ENCODE measurements at regions not wholly inside any gene's neighbourhood (a gene's known extent, or its start where the extent isn't known, plus 50 kb on each side); places are given as distances from the start of the nearest gene placed in this dataset.
"Not testable (repeated sequence)": the region's sequence is repeated elsewhere in the genome, so short reads cannot be mapped to it uniquely, and the experiment has no call there.

GRCh38 chr2:83104202-83104601, 1354.9 kb downstream of the SUCLG1 start:
- DNase-seq (ENCODE audit: low spot score): no peak
- TF ChIP-seq CTCF (IDR thresholded peaks at IDR 0.05; ENCODE audit: extremely low read depth, insufficient read depth, missing control alignments): no peak
- in situ Hi-C loops (cut with MboI; ENCODE audit: low pct_unique_long_range_greater_than_20kb, low sequenced_read_pairs, unreplicated experiment): no loop called here

- TF ChIP-seq CTCF (IDR thresholded peaks at IDR 0.05; ENCODE audit: extremely low read depth, insufficient read depth, missing control alignments): no peak
- in situ Hi-C loops (cut with MboI; ENCODE audit: low pct_unique_long_range_greater_than_20kb, low sequenced_read_pairs, unreplicated experiment): no loop called here
- DNase-seq (ENCODE audit: low spot score): no peak
Measured at GRCh38 chr2:83103613-83104012, 1355.5 kb downstream of the SUCLG1 start.

- in situ Hi-C loops (cut with MboI; ENCODE audit: low pct_unique_long_range_greater_than_20kb, low sequenced_read_pairs, unreplicated experiment); DNase-seq (ENCODE audit: low spot score): not testable (repeated sequence)
Measured at GRCh38 chr2:83089051-83089450, 1370.0 kb downstream of the SUCLG1 start.

- no peak for DNase-seq (ENCODE audit: low spot score)
- TF ChIP-seq CTCF (IDR thresholded peaks at IDR 0.05; ENCODE audit: extremely low read depth, insufficient read depth, missing control alignments): no peak
- in situ Hi-C loops (cut with MboI; ENCODE audit: low pct_unique_long_range_greater_than_20kb, low sequenced_read_pairs, unreplicated experiment): no loop called here
Measured at GRCh38 chr2:83085869-83086268, 1373.2 kb downstream of the SUCLG1 start.

GRCh38 chr2:83081826-83082690, 1377.0 kb downstream of the SUCLG1 start:
- no peak for DNase-seq (ENCODE audit: low spot score)
- TF ChIP-seq CTCF (IDR thresholded peaks at IDR 0.05; ENCODE audit: extremely low read depth, insufficient read depth, missing control alignments): no peak
- in situ Hi-C loops (cut with MboI; ENCODE audit: low pct_unique_long_range_greater_than_20kb, low sequenced_read_pairs, unreplicated experiment): no loop called here

- no peak for TF ChIP-seq CTCF (IDR thresholded peaks at IDR 0.05; ENCODE audit: extremely low read depth, insufficient read depth, missing control alignments)
- in situ Hi-C loops (cut with MboI; ENCODE audit: low pct_unique_long_range_greater_than_20kb, low sequenced_read_pairs, unreplicated experiment): no loop called here
- DNase-seq (ENCODE audit: low spot score): no peak
Measured at GRCh38 chr2:83079007-83079406, 1380.1 kb downstream of the SUCLG1 start.

- no peak for DNase-seq (ENCODE audit: low spot score)
- in situ Hi-C loops (cut with MboI; ENCODE audit: low pct_unique_long_range_greater_than_20kb, low sequenced_read_pairs, unreplicated experiment): no loop called here
- TF ChIP-seq CTCF (IDR thresholded peaks at IDR 0.05; ENCODE audit: extremely low read depth, insufficient read depth, missing control alignments): no peak
Measured at GRCh38 chr2:83072767-83073166, 1386.3 kb downstream of the SUCLG1 start.

Data from GM13977 (cell line).